K562 (cell line): ENCODE measurements at regions not wholly inside any gene's neighbourhood (a gene's known extent, or its start where the extent isn't known, plus 50 kb on each side); places are given as distances from the start of the nearest gene placed in this dataset.

Experiments used
- ATAC-seq: fragments of 200-7000 bp; cut with Tn5 transposase; 3 replicates; pipeline ENCODE4 v1.9.1; 2020; ENCODE audit warnings: moderate library complexity
- BruUV-seq: library from RNA; stranded (reverse); fragments of 400-500 nt; replicated peaks from 2 replicates; lab custom pipeline; 2021; lab: Mats Ljungman, UMichigan
- CTCF ChIA-PET: fragments of 300-600 bp; formaldehyde crosslinking; extraction: SDS; loops from one replicate; lab custom pipeline; 2021; ENCODE audit warnings: low intra/inter-chr PET ratio; lab: Yijun Ruan, JAX
- POLR2A ChIA-PET: fragments of 300-600, 350-650 bp; sonication (Branson Sonifier 250); formaldehyde crosslinking; extraction: SDS; loops from one replicate; lab custom pipeline; 2021; ENCODE audit warnings: antibody characterized with exemption, inconsistent platforms; lab: Yijun Ruan, JAX
- DNase-seq, 4 experiments: peaks; one replicate each; pipeline versions ENCODE4 v3.0.0 to v3.0.0-alpha.2; 2011 to 2018; ENCODE audit warnings: low spot score in 3 of 4, mixed read lengths in 3 of 4; ENCODE audit errors: extremely low read depth in 1 of 4
- FAIRE-seq: peaks from 2 replicates; lab custom pipeline; 2011; peaks lifted over from hg19 to GRCh38; lab: Jason Lieb, UNC
- H2AFZ ChIP-seq: 2 replicates; pipeline ENCODE4 v1.6.0; 2011; ENCODE audit warnings: low read depth, low read length, control low read depth, inconsistent platforms
- H3K27ac ChIP-seq: fragments of 200-600 bp; 3 replicates; pipeline ENCODE4 v1.8.0; 2011; ENCODE audit warnings: low read depth, mild to moderate bottlenecking, control low read depth, inconsistent platforms, low read length, moderate library complexity, mixed read lengths; ENCODE audit errors: extremely low read depth
- H3K27me3 ChIP-seq, 2 experiments: fragments of 300-600 bp in 1 of 2; 2 replicates in 1 of 2; 3 replicates in 1 of 2; pipeline versions ENCODE4 v1.6.0 to v1.8.0; 2011; ENCODE audit warnings: inconsistent platforms in 2 of 2, low read length in 2 of 2, mild to moderate bottlenecking in 1 of 2, mixed read lengths in 1 of 2, moderate library complexity in 1 of 2; ENCODE audit not compliant: control insufficient read depth in 2 of 2, insufficient read depth in 2 of 2
- H3K36me3 ChIP-seq: fragments of 300-600 bp; 3 replicates; pipeline ENCODE4 v1.8.0; 2011; ENCODE audit warnings: mild to moderate bottlenecking, low read length, inconsistent platforms; ENCODE audit not compliant: control insufficient read depth, insufficient read depth
- H3K4me1 ChIP-seq, 2 experiments: fragments of 200-600 bp in 1 of 2; replicated peaks in 1 of 2; 2 replicates in 1 of 2; 3 replicates in 1 of 2; pipeline versions ENCODE4 v1.5.1 to v1.8.0; 2011; ENCODE audit warnings: inconsistent platforms in 2 of 2, low read length in 2 of 2, mild to moderate bottlenecking in 1 of 2, mixed read lengths in 1 of 2, moderate library complexity in 1 of 2; ENCODE audit not compliant: control insufficient read depth in 2 of 2, insufficient read depth in 2 of 2
- H3K4me2 ChIP-seq: 2 replicates; pipeline ENCODE4 v1.6.1; 2011; ENCODE audit warnings: low read length, control low read depth, inconsistent platforms, mixed read lengths; ENCODE audit not compliant: insufficient read depth
- H3K4me3 ChIP-seq: fragments of 200-600 bp; sonication (generic), shearing (Covaris generic); 2 replicates; pipeline ENCODE4 v1.5.1; 2016; ENCODE audit warnings: control low read depth, inconsistent platforms
- H3K79me2 ChIP-seq: fragments of 200-600 bp; 3 replicates; pipeline ENCODE4 v1.8.0; 2011; ENCODE audit warnings: low read length, inconsistent platforms; ENCODE audit not compliant: control insufficient read depth, insufficient read depth
- H3K9ac ChIP-seq, 2 experiments: 2 replicates each; pipeline versions ENCODE4 v1.6.0 to v1.6.1; 2011; ENCODE audit warnings: low read depth in 2 of 2, low read length in 2 of 2, control low read depth in 1 of 2, inconsistent platforms in 1 of 2, mild to moderate bottlenecking in 1 of 2, mixed read lengths in 1 of 2; ENCODE audit not compliant: insufficient read depth in 1 of 2
- H3K9me1 ChIP-seq: one replicate; pipeline ENCODE4 v1.6.0; 2011; ENCODE audit warnings: inconsistent platforms, mild to moderate bottlenecking, low read length, moderate library complexity; ENCODE audit not compliant: control insufficient read depth, insufficient read depth
- H3K9me3 ChIP-seq: replicated peaks from 2 replicates; pipeline ENCODE4 v1.5.1; 2011; ENCODE audit warnings: low read depth, low read length, inconsistent platforms; ENCODE audit not compliant: control insufficient read depth, insufficient read depth
- H4K20me1 ChIP-seq: replicated peaks from 2 replicates; pipeline ENCODE4 v1.6.1; 2011; ENCODE audit warnings: low read length, inconsistent platforms, mixed read lengths; ENCODE audit not compliant: control insufficient read depth, insufficient read depth
- FOXP1 ChIP-seq: sonication (generic); formaldehyde crosslinking; IDR thresholded peaks from 2 replicates; pipeline ENCODE4 v1.8.0; 2022; ENCODE audit warnings: mild to moderate bottlenecking, missing genetic modification reagents
- GTF2B ChIP-seq: IDR thresholded peaks from 2 replicates; pipeline ENCODE4 v1.6.1; 2011; ENCODE audit not compliant: insufficient read length; ENCODE audit errors: extremely low read depth
- TAF15 ChIP-seq: fragments of 200-400 bp; formaldehyde crosslinking; IDR thresholded peaks from 2 replicates; pipeline ENCODE4 v1.6.1; 2017; ENCODE audit warnings: mild to moderate bottlenecking, low read depth, low read length, moderate library complexity
- ZNF408 ChIP-seq: fragments of 250-450 bp; sonication (Bioruptor Pico); IDR thresholded peaks from 2 replicates; pipeline ENCODE4 v1.4.0; 2020; ENCODE audit warnings: low read depth, mild to moderate bottlenecking, moderate library complexity
- WGBS: fragments of 100-300 bp; shearing (Covaris generic); methylation state at CpG from one replicate; pipeline ENCODE4 v1.1.6; 2016; ENCODE audit warnings: low coverage, mixed read lengths; ENCODE audit not compliant: insufficient coverage; ENCODE audit errors: missing lambda C conversion rate; 5-methylcytosine and 5-hydroxymethylcytosine counted together
- in situ Hi-C: fragments of 300-500 bp; cut with MboI; formaldehyde crosslinking; loops from 4 replicates; pipeline ENCODE4 v1.15.0; 2018; ENCODE audit warnings: inconsistent platforms, mixed read lengths
- intact Hi-C: fragments of 100-400 bp; cut with micrococcal nuclease; formaldehyde crosslinking; loops from 2 replicates; pipeline ENCODE4 v1.14.2; 2022

GRCh38 chr6:40323881-40324634 lies 263.1 kb downstream of the LRFN2 start (continued):
- TF ChIP-seq GTF2B = no peak

GRCh38 chr6:40322336-40322735 lies 264.8 kb downstream of the LRFN2 start:
- Histone ChIP-seq H3K9me1 (no peaks in the 10 kb centered on the region), H4K20me1 (no peaks in the 10 kb centered on the region), H2AFZ (no peak overlapping the region), H3K27ac (no peak overlapping the region), H3K4me3 (no peak overlapping the region), H3K4me1 (no peaks in the 10 kb centered on the region), H3K79me2 (no peaks in the 10 kb centered on the region)
- ChIA-PET POLR2A (interaction anchor here (0.7 to 1.4 kb wide), 2 partner anchors 10 to 1017 kb away, joined by 3 read pairs; no protein-coding TSS in a partner anchor), CTCF (no interaction called here)
- no peak for DNase-seq
- intact Hi-C loops = no loop called here
- TF ChIP-seq TAF15 (no peak), ZNF408 (CRISPR knock-in tag) (no peak), FOXP1 (CRISPR knock-in tag) (no peak)
- TF ChIP-seq, all 486 proteins: peak for 0
- FAIRE-seq = no peak
- no TSS peak for BruUV-seq
- Histone ChIP-seq H3K4me2 (no peak overlapping the region), H3K9me3 (no peaks in the 10 kb centered on the region), H3K36me3 (no peaks in the 10 kb centered on the region), H3K27me3 (peaks cover 4 to 40% of the 10 kb centered on the region in 2 experiments; a peak in 4 of 5 replicates), H3K9ac (no peak overlapping the region)
- WGBS = 1% methylated on average over 9 of the region's 9 CpGs
- no peak for ATAC-seq
- in situ Hi-C loops = loop anchor here (25.0 kb wide), 1 partner anchor 960 kb away; no protein-coding TSS in a partner anchor
